Tibial artery (tissue), 4 donors: ENCODE measurements at regions not wholly inside any gene's neighbourhood (a gene's known extent, or its start where the extent isn't known, plus 50 kb on each side); places are given as distances from the start of the nearest gene placed in this dataset.
"Not testable (repeated sequence)": the region's sequence is repeated elsewhere in the genome, so short reads cannot be mapped to it uniquely, and the experiment has no call there.

Experiments
- DNase-seq, 2 donors: peaks; one replicate each; pipeline ENCODE4 v3.0.0-alpha.2; 2019
- H3K27ac ChIP-seq, 2 donors: fragments of 200-600 bp; sonication (generic) in 1 of 2; 1 replicate in 1 of 2; 2 replicates in 1 of 2; pipeline ENCODE4 v1.5.1; 2018 to 2019; ENCODE audit warnings: mild to moderate bottlenecking in 1 of 2
- H3K27me3 ChIP-seq, 2 donors: fragments of 200-600 bp; sonication (generic) in 1 of 2; one replicate each; pipeline versions ENCODE4 v1.5.1 to v1.6.0; 2016 to 2019
- H3K36me3 ChIP-seq, 3 donors: fragments of 200-600 bp; sonication (generic) in 2 of 3; one replicate each; pipeline ENCODE4 v1.5.1; 2016 to 2019; ENCODE audit warnings: mild to moderate bottlenecking in 2 of 3
- H3K4me1 ChIP-seq, 4 donors: fragments of 200-600 bp; sonication (generic) in 2 of 4; 1 replicate in 3 of 4; 2 replicates in 1 of 4; pipeline ENCODE4 v1.5.1; 2016 to 2019
- H3K4me3 ChIP-seq, 2 donors: fragments of 200-600 bp; sonication (generic) in 1 of 2; 1 replicate in 1 of 2; 2 replicates in 1 of 2; pipeline ENCODE4 v1.5.1; 2018 to 2019; ENCODE audit warnings: mild to moderate bottlenecking in 2 of 2
- H3K9me3 ChIP-seq, 3 donors: fragments of 200-600 bp; sonication (generic) in 1 of 3; one replicate each; pipeline ENCODE4 v1.5.1; 2016 to 2019
- CTCF ChIP-seq, 2 experiments: fragments of 200-600 bp in 1 of 2; fragments of 450-650 bp in 1 of 2; IDR thresholded peaks; one replicate each; pipeline ENCODE4 v1.5.1; 2017 to 2019; ENCODE audit warnings: antibody characterized with exemption in 2 of 2, mild to moderate bottlenecking in 1 of 2, moderate library complexity in 1 of 2
- intact Hi-C: fragments of 100-400 bp; cut with DNase I; formaldehyde crosslinking; loops from one replicate; pipeline ENCODE4 v1.15.0; 2023; ENCODE audit warnings: low total_unique reads

GRCh38 chr3:128545120-128545752 lies 52.2 kb upstream of the GATA2 start:
- peaks cover 0 to 19% of the 10 kb centered on the region in 2 donors for H3K27me3 ChIP-seq
- peaks cover 0 to 4% (median 2%) of the 10 kb centered on the region in 3 donors for H3K9me3 ChIP-seq
- no peak for TF ChIP-seq CTCF (IDR thresholded peaks at IDR 0.05)
- H3K4me3 ChIP-seq: no peak overlapping the region
- H3K27ac ChIP-seq: no peak overlapping the region
- intact Hi-C loops: no loop called here
- DNase-seq: no peak
- peaks cover 0 to 11% (median 9%) of the 10 kb centered on the region in 4 donors for H3K4me1 ChIP-seq
- H3K36me3 ChIP-seq: no peaks in the 10 kb centered on the region

GRCh38 chr3:128544190-128544589 lies 51.2 kb upstream of the GATA2 start:
- no peaks in the 10 kb centered on the region for H3K36me3 ChIP-seq
- H3K4me1 ChIP-seq: peaks cover 0 to 6% (median 4%) of the 10 kb centered on the region in 4 donors
- no peak overlapping the region for H3K4me3 ChIP-seq
- peaks cover 0 to 4% (median 2%) of the 10 kb centered on the region in 3 donors for H3K9me3 ChIP-seq
- no peak for TF ChIP-seq CTCF (IDR thresholded peaks at IDR 0.05)
- intact Hi-C loops: no loop called here
- no peak for DNase-seq
- H3K27ac ChIP-seq: no peak overlapping the region
- H3K27me3 ChIP-seq: peaks cover 0 to 14% of the 10 kb centered on the region in 2 donors

GRCh38 chr3:128543570-128544174 lies 50.7 kb upstream of the GATA2 start:
- H3K36me3 ChIP-seq, H3K4me3 ChIP-seq, intact Hi-C loops, H3K9me3 ChIP-seq, H3K4me1 ChIP-seq, H3K27ac ChIP-seq, DNase-seq: not testable (repeated sequence)
- H3K27me3 ChIP-seq: peaks cover 0 to 13% of the 10 kb centered on the region in 2 donors
